MCF 10A (cell line): ENCODE measurements at regions not wholly inside any gene's neighbourhood (a gene's known extent, or its start where the extent isn't known, plus 50 kb on each side); places are given as distances from the start of the nearest gene placed in this dataset.

Experiments used
- BruUV-seq: library from RNA; stranded (reverse); fragments of 400-500 nt; replicated peaks from 2 replicates; lab custom pipeline; 2021; lab: Mats Ljungman, UMichigan
- CTCF ChIA-PET: fragments of 300-600 bp; sonication (Branson Sonifier 250); formaldehyde crosslinking; extraction: SDS; loops from one replicate; lab custom pipeline; 2021; ENCODE audit warnings: antibody characterized with exemption, inconsistent platforms; lab: Yijun Ruan, JAX
- POLR2A ChIA-PET: fragments of 300-600, 350-650 bp; sonication (Branson Sonifier 250); formaldehyde crosslinking; extraction: SDS; loops from one replicate; lab custom pipeline; 2020; ENCODE audit warnings: antibody characterized with exemption, inconsistent platforms; lab: Yijun Ruan, JAX
- DNase-seq: peaks from one replicate; pipeline ENCODE4 v3.0.0-alpha.2; 2018; ENCODE audit not compliant: unreplicated experiment
- H3K27ac Mint-ChIP-seq: one replicate; pipeline ENCODE4 v1.8.0; 2022; ENCODE audit warnings: mild to moderate bottlenecking, low read depth, mixed read lengths; ENCODE audit not compliant: unreplicated experiment
- H3K27me3 Mint-ChIP-seq: one replicate; pipeline ENCODE4 v1.8.0; 2022; ENCODE audit warnings: mixed read lengths; ENCODE audit not compliant: insufficient read depth, unreplicated experiment
- H3K36me3 Mint-ChIP-seq: one replicate; pipeline ENCODE4 v1.8.0; 2022; ENCODE audit warnings: mild to moderate bottlenecking, moderate library complexity, mixed read lengths; ENCODE audit not compliant: insufficient read depth, unreplicated experiment
- H3K4me1 Mint-ChIP-seq: one replicate; pipeline ENCODE4 v1.8.0; 2022; ENCODE audit warnings: mixed read lengths; ENCODE audit not compliant: insufficient read depth, unreplicated experiment
- H3K4me3 Mint-ChIP-seq: one replicate; pipeline ENCODE4 v1.8.0; 2022; ENCODE audit warnings: mild to moderate bottlenecking, moderate library complexity, mixed read lengths; ENCODE audit not compliant: unreplicated experiment
- H3K9me3 Mint-ChIP-seq: one replicate; pipeline ENCODE4 v1.8.0; 2022; ENCODE audit warnings: mixed read lengths; ENCODE audit not compliant: unreplicated experiment
- CTCF ChIP-seq: fragments of 200-600 bp; IDR thresholded peaks from one replicate; pipeline ENCODE4 v1.8.0; 2022; ENCODE audit warnings: antibody characterized with exemption, mild to moderate bottlenecking; ENCODE audit not compliant: unreplicated experiment
- intact Hi-C: fragments of 100-400 bp; cut with micrococcal nuclease; formaldehyde crosslinking; loops from 2 replicates; pipeline ENCODE4 v1.14.1; 2022

GRCh38 chr6:121571455-121571854 is 136.0 kb downstream of the GJA1 start:
- no peak for DNase-seq
- no peak overlapping the region for H3K27ac Mint-ChIP-seq
- H3K36me3 Mint-ChIP-seq: no peaks in the 10 kb centered on the region
- intact Hi-C loops: no loop called here
- POLR2A ChIA-PET: no interaction called here
- H3K4me3 Mint-ChIP-seq: no peak overlapping the region
- peaks cover 10% of the 10 kb centered on the region for H3K4me1 Mint-ChIP-seq
- CTCF ChIA-PET: interaction anchor here (0.6 kb wide), 1 partner anchor 37 kb away, joined by 3 read pairs; no protein-coding TSS in a partner anchor
- TF ChIP-seq CTCF: no peak
- H3K9me3 Mint-ChIP-seq: peaks cover 7% of the 10 kb centered on the region
- H3K27me3 Mint-ChIP-seq: no peaks in the 10 kb centered on the region
- no TSS peak for BruUV-seq

DNA sequence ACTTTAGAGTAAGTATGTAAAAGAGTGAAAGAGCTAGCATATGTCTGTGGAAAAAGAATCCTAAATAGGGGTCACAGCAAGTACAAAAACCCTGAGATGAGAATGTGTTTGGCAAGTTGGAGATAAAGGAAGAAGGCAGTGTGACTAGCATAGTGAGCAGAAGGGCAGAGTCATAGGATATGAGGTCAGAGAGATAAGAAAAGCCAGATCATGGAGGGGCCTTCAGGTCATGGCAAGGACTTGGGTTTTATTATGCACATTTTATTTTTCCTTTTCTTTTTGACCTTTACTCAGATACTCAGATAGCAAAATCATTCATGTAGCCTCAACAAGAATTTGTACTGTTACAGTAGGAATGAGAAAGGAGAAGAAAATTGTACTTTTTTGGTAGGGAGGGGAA is 138.0 kb downstream of the GJA1 start:
- DNase-seq: no peak
- CTCF ChIA-PET: interaction anchor here (0.8 kb wide), 1 partner anchor 58 kb away, joined by 4 read pairs; no protein-coding TSS in a partner anchor
- Mint-ChIP-seq H3K4me3 (no peak overlapping the region), H3K9me3 (peaks cover 7% of the 10 kb centered on the region), H3K27me3 (no peaks in the 10 kb centered on the region), H3K4me1 (peaks cover 10% of the 10 kb centered on the region), H3K27ac (no peak overlapping the region), H3K36me3 (no peaks in the 10 kb centered on the region)
- intact Hi-C loops: no loop called here
- no peak for TF ChIP-seq CTCF
- POLR2A ChIA-PET: interaction anchor here (0.7 kb wide), 1 partner anchor 207 kb away, joined by 3 read pairs; no protein-coding TSS in a partner anchor
- no TSS peak for BruUV-seq

- BruUV-seq: no TSS peak
- no peak overlapping the region for H3K4me3 Mint-ChIP-seq
- TF ChIP-seq CTCF: no peak
- POLR2A ChIA-PET: no interaction called here
- no peaks in the 10 kb centered on the region for H3K9me3 Mint-ChIP-seq
- intact Hi-C loops: no loop called here
- CTCF ChIA-PET: interaction anchor here (0.7 kb wide), 1 partner anchor 151 kb away, joined by 3 read pairs; no protein-coding TSS in a partner anchor
- no peak for DNase-seq
- no peaks in the 10 kb centered on the region for H3K27me3 Mint-ChIP-seq
- H3K36me3 Mint-ChIP-seq: no peaks in the 10 kb centered on the region
- no peak overlapping the region for H3K27ac Mint-ChIP-seq
- peaks cover 10% of the 10 kb centered on the region for H3K4me1 Mint-ChIP-seq
These were observed 142.8 kb downstream of the GJA1 start for GRCh38 chr6:121578216-121578615.

- intact Hi-C loops: no loop called here
These were observed 144.0 kb downstream of the GJA1 start for GRCh38 chr6:121579478-121579877.

More at GRCh38 chr6:121579478-121579877, 144.0 kb downstream of the GJA1 start:
- BruUV-seq: no TSS peak
- ChIA-PET CTCF (interaction anchor here (0.7 kb wide), 1 partner anchor 18 kb away, joined by 6 read pairs; no protein-coding TSS in a partner anchor), POLR2A (no interaction called here)
- Mint-ChIP-seq H3K4me3 (no peak overlapping the region), H3K27ac (no peak overlapping the region), H3K27me3 (no peaks in the 10 kb centered on the region), H3K4me1 (no peaks in the 10 kb centered on the region), H3K36me3 (no peaks in the 10 kb centered on the region), H3K9me3 (no peaks in the 10 kb centered on the region)
- no peak for TF ChIP-seq CTCF
- no peak for DNase-seq
